Mesenchymal stem cell (in vitro differentiated cells and primary cell): ENCODE measurements at regions not wholly inside any gene's neighbourhood (a gene's known extent, or its start where the extent isn't known, plus 50 kb on each side); places are given as distances from the start of the nearest gene placed in this dataset.
A peak's percentile ranks its signal among the peaks of the same experiment; 100 is the strongest.

Experiments
- DNase-seq: peaks from one replicate; pipeline ENCODE4 v3.0.0-alpha.2; 2013
- H2AFZ ChIP-seq: one replicate; pipeline ENCODE4 v1.6.1; 2013; ENCODE audit warnings: low read depth, mild to moderate bottlenecking, control low read depth, inconsistent platforms, low read length, moderate library complexity
- H2AK5ac ChIP-seq: 2 replicates; pipeline ENCODE4 v1.6.1; 2013; ENCODE audit warnings: low read length, moderate library complexity, mild to moderate bottlenecking, inconsistent platforms; ENCODE audit not compliant: severe bottlenecking
- H2BK120ac ChIP-seq: one replicate; pipeline ENCODE4 v1.6.1; 2013; ENCODE audit warnings: low read depth, mild to moderate bottlenecking, inconsistent platforms, low read length, moderate library complexity
- H2BK12ac ChIP-seq, 2 experiments: one replicate each; pipeline ENCODE4 v1.6.1; 2013; ENCODE audit warnings: inconsistent platforms in 2 of 2, low read length in 2 of 2, mild to moderate bottlenecking in 2 of 2, moderate library complexity in 2 of 2, control low read depth in 1 of 2
- H2BK15ac ChIP-seq: one replicate; pipeline ENCODE4 v1.6.1; 2013; ENCODE audit warnings: mild to moderate bottlenecking, low read depth, inconsistent platforms; ENCODE audit not compliant: poor library complexity, severe bottlenecking
- H2BK5ac ChIP-seq: 2 replicates; pipeline ENCODE4 v1.6.1; 2013; ENCODE audit warnings: low read depth, mild to moderate bottlenecking, low read length, control low read depth, inconsistent platforms; ENCODE audit not compliant: poor library complexity, severe bottlenecking
- H3K14ac ChIP-seq, 2 experiments: one replicate each; pipeline ENCODE4 v1.6.1; 2013; ENCODE audit warnings: inconsistent platforms in 2 of 2, low read length in 2 of 2, control low read depth in 1 of 2, mild to moderate bottlenecking in 1 of 2, moderate library complexity in 1 of 2
- H3K18ac ChIP-seq, 2 experiments: one replicate each; pipeline ENCODE4 v1.6.1; 2013; ENCODE audit warnings: inconsistent platforms in 2 of 2, low read length in 2 of 2, control low read depth in 1 of 2, low read depth in 1 of 2, mild to moderate bottlenecking in 1 of 2
- H3K23ac ChIP-seq, 2 experiments: one replicate each; pipeline ENCODE4 v1.6.1; 2013; ENCODE audit warnings: inconsistent platforms in 2 of 2, low read length in 2 of 2, mild to moderate bottlenecking in 2 of 2, moderate library complexity in 2 of 2, control low read depth in 1 of 2
- H3K27ac ChIP-seq: 2 replicates; pipeline ENCODE4 v1.5.1; 2013; ENCODE audit warnings: mild to moderate bottlenecking, moderate library complexity, low read length, control low read depth, inconsistent platforms; ENCODE audit not compliant: poor library complexity, severe bottlenecking
- H3K27me3 ChIP-seq, 2 experiments: 2 replicates each; pipeline versions ENCODE4 v1.6.1 to v1.7.0; 2013; ENCODE audit warnings: low read length in 2 of 2, mild to moderate bottlenecking in 2 of 2, moderate library complexity in 2 of 2, control low read depth in 1 of 2, inconsistent platforms in 1 of 2; ENCODE audit not compliant: control insufficient read depth in 1 of 2, insufficient read depth in 1 of 2
- H3K36me3 ChIP-seq, 2 experiments: 2 replicates each; pipeline versions ENCODE4 v1.6.1 to v1.7.0; 2013; ENCODE audit warnings: low read length in 2 of 2, control low read depth in 1 of 2, inconsistent platforms in 1 of 2, low read depth in 1 of 2, mild to moderate bottlenecking in 1 of 2; ENCODE audit not compliant: insufficient read depth in 2 of 2, control insufficient read depth in 1 of 2
- H3K4ac ChIP-seq, 2 experiments: one replicate each; pipeline ENCODE4 v1.6.1; 2013; ENCODE audit warnings: inconsistent platforms in 2 of 2, low read length in 2 of 2, mild to moderate bottlenecking in 2 of 2, moderate library complexity in 2 of 2, control low read depth in 1 of 2, low read depth in 1 of 2
- H3K4me1 ChIP-seq: 2 replicates; pipeline ENCODE4 v1.6.1; 2013; ENCODE audit warnings: low read depth, low read length, control low read depth; ENCODE audit not compliant: control insufficient read depth, insufficient read depth
- H3K4me2 ChIP-seq: 2 replicates; pipeline ENCODE4 v1.6.1; 2013; ENCODE audit warnings: low read length, mild to moderate bottlenecking, inconsistent platforms; ENCODE audit not compliant: poor library complexity, severe bottlenecking
- H3K4me3 ChIP-seq, 2 experiments: 2 replicates each; pipeline versions ENCODE4 v1.5.1 to v1.7.0; 2013; ENCODE audit warnings: low read length in 2 of 2, mild to moderate bottlenecking in 2 of 2, control low read depth in 1 of 2, low read depth in 1 of 2; ENCODE audit not compliant: insufficient read depth in 1 of 2
- H3K79me1 ChIP-seq: replicated peaks from 2 replicates; pipeline ENCODE4 v1.6.1; 2013; ENCODE audit warnings: mild to moderate bottlenecking, control low read depth, low read length, inconsistent platforms; ENCODE audit not compliant: poor library complexity, severe bottlenecking
- H3K9ac ChIP-seq: 2 replicates; pipeline ENCODE4 v1.7.0; 2013; ENCODE audit warnings: mild to moderate bottlenecking, low read length, moderate library complexity
- H3K9me3 ChIP-seq: 2 replicates; pipeline ENCODE4 v1.7.0; 2013; ENCODE audit warnings: mild to moderate bottlenecking, low read length; ENCODE audit not compliant: control insufficient read depth
- H4K8ac ChIP-seq: one replicate; pipeline ENCODE4 v1.6.1; 2013; ENCODE audit warnings: inconsistent platforms, mild to moderate bottlenecking, low read length, moderate library complexity
- H4K91ac ChIP-seq: one replicate; pipeline ENCODE4 v1.6.1; 2013; ENCODE audit warnings: mild to moderate bottlenecking, low read length, inconsistent platforms
- WGBS: methylation state at CpG from one replicate; pipeline ENCODE4 v1.1.7; 2013; ENCODE audit warnings: mixed read lengths; 5-methylcytosine and 5-hydroxymethylcytosine counted together

GRCh38 chr1:29686012-29686930 lies 449.9 kb downstream of the PTPRU start:
- Histone ChIP-seq H3K4me1 (peaks cover 25% of the 10 kb centered on the region), H3K18ac (peak overlapping the region in 1 of 2 experiments; percentile 51), H3K36me3 (no peaks in the 10 kb centered on the region), H3K27ac (no peak overlapping the region), H4K91ac (peak overlapping the region; percentile 56), H3K14ac (no peak overlapping the region), H3K4me2 (no peak overlapping the region), H3K9ac (no peak overlapping the region), H3K27me3 (peaks cover 0 to 31% of the 10 kb centered on the region in 2 experiments), H3K9me3 (no peaks in the 10 kb centered on the region), H2BK12ac (no peak overlapping the region), H3K4me3 (no peak overlapping the region), H3K23ac (no peak overlapping the region), H2AK5ac (no peak overlapping the region), H2BK120ac (no peak overlapping the region), H3K79me1 (no peaks in the 10 kb centered on the region), H2AFZ (no peak overlapping the region), H3K4ac (no peak overlapping the region), H4K8ac (no peak overlapping the region), H2BK15ac (no peak overlapping the region), H2BK5ac (no peak overlapping the region)
- 88% methylated on average over 18 of the region's 22 CpGs for whole genome bisulfite sequencing
- no peak for DNase-seq

GRCh38 chr1:29685387-29685786 lies 449.1 kb downstream of the PTPRU start:
- 78% methylated on average over 3 of the region's 3 CpGs for WGBS
- Histone ChIP-seq H3K4me3 (no peak overlapping the region), H3K27ac (no peak overlapping the region), H3K18ac (no peak overlapping the region), H3K27me3 (peaks cover 0 to 24% of the 10 kb centered on the region in 2 experiments), H3K9me3 (no peaks in the 10 kb centered on the region), H2BK5ac (no peak overlapping the region), H4K91ac (no peak overlapping the region), H3K4ac (no peak overlapping the region), H3K4me1 (peaks cover 25% of the 10 kb centered on the region), H2AK5ac (no peak overlapping the region), H3K23ac (no peak overlapping the region), H4K8ac (no peak overlapping the region), H2BK12ac (no peak overlapping the region), H3K9ac (no peak overlapping the region), H2BK120ac (no peak overlapping the region), H3K4me2 (no peak overlapping the region), H3K79me1 (no peaks in the 10 kb centered on the region), H2AFZ (no peak overlapping the region), H2BK15ac (no peak overlapping the region), H3K14ac (no peak overlapping the region), H3K36me3 (no peaks in the 10 kb centered on the region)
- no peak for DNase-seq

DNA sequence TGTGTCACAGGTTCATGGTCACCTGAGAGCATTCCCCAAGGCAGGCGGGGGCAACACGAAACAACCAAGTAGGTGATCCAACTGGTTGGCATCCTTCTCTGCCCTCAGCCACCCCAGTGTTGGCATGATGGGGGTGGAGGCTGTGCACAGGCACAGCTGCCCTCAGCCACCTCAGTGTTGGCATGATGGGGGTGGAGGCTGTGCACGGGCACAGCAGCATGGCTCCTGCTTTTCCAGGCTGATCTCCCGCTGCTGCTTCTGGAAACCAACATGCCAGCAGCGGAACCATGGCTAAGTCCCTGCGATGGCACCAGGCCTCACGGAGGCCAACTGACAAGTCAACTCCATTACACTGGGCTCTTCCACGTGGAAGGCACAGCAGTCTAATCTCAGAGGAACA lies 447.8 kb downstream of the PTPRU start:
- Histone ChIP-seq H2BK5ac (no peak overlapping the region), H2BK120ac (no peak overlapping the region), H3K9ac (no peak overlapping the region), H2AK5ac (no peak overlapping the region), H2AFZ (no peak overlapping the region), H2BK15ac (no peak overlapping the region), H4K91ac (no peak overlapping the region), H3K4me3 (no peak overlapping the region), H3K4me2 (no peak overlapping the region), H3K36me3 (no peaks in the 10 kb centered on the region), H3K18ac (no peak overlapping the region), H3K23ac (no peak overlapping the region), H3K4ac (no peak overlapping the region), H4K8ac (no peak overlapping the region), H3K27ac (no peak overlapping the region), H3K27me3 (peaks cover 0 to 18% of the 10 kb centered on the region in 2 experiments), H3K79me1 (no peaks in the 10 kb centered on the region), H3K4me1 (peaks cover 21% of the 10 kb centered on the region), H2BK12ac (no peak overlapping the region), H3K9me3 (no peaks in the 10 kb centered on the region), H3K14ac (peak overlapping the region in 1 of 2 experiments; percentile 49)
- WGBS = 85% methylated on average over 8 of the region's 8 CpGs
- no peak for DNase-seq

DNA sequence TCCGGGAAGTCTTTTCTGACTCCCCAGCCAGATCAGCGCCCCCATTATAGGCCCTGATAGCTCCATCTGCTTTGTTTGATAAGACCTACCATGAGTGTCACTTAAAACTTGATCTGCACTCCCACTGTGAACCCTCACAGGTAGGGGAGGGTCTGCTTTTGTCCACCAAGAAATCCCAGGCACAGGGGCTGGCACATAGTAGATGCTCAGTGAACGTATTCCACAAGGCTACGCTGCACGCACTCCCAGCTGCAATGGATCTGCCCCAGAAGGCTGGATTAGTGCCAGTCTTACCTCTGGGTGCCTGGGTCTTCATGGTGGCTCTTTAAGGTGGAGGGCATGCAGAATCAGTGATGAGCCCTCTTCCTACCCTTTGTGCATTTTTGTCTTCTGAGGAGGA lies 447.1 kb downstream of the PTPRU start:
- Histone ChIP-seq H3K9me3 (no peaks in the 10 kb centered on the region), H4K91ac (no peak overlapping the region), H3K23ac (no peak overlapping the region), H3K14ac (no peak overlapping the region), H3K79me1 (no peaks in the 10 kb centered on the region), H3K9ac (no peak overlapping the region), H3K4ac (no peak overlapping the region), H3K4me1 (peaks cover 15% of the 10 kb centered on the region), H3K4me2 (no peak overlapping the region), H4K8ac (no peak overlapping the region), H3K36me3 (no peaks in the 10 kb centered on the region), H2BK5ac (no peak overlapping the region), H3K18ac (no peak overlapping the region), H2AK5ac (no peak overlapping the region), H2BK12ac (no peak overlapping the region), H3K4me3 (no peak overlapping the region), H3K27me3 (peaks cover 0 to 18% of the 10 kb centered on the region in 2 experiments), H2BK120ac (no peak overlapping the region), H3K27ac (no peak overlapping the region), H2BK15ac (no peak overlapping the region), H2AFZ (no peak overlapping the region)
- 97% methylated on average over 5 of the region's 5 CpGs for WGBS
- no peak for DNase-seq
